Endothelial cell of umbilical vein (primary cell): ENCODE measurements at regions not wholly inside any gene's neighbourhood (a gene's known extent, or its start where the extent isn't known, plus 50 kb on each side); places are given as distances from the start of the nearest gene placed in this dataset.

Source experiments
- CTCF ChIP-seq, 2 donors: IDR thresholded peaks; 1 replicate in 1 of 2; 2 replicates in 1 of 2; pipeline ENCODE4 v1.5.1; 2011; ENCODE audit warnings: low read length in 2 of 2, mild to moderate bottlenecking in 2 of 2, moderate library complexity in 2 of 2, control low read depth in 1 of 2, inconsistent platforms in 1 of 2, low read depth in 1 of 2; ENCODE audit not compliant: insufficient read depth in 1 of 2; ENCODE audit errors: extremely low read depth in 1 of 2
- EZH2 ChIP-seq: IDR thresholded peaks from 2 replicates; pipeline ENCODE4 v1.6.1; 2012; ENCODE audit warnings: borderline replicate concordance, low read depth, mild to moderate bottlenecking, moderate library complexity, low read length, inconsistent platforms; ENCODE audit not compliant: severe bottlenecking
- FOS ChIP-seq: IDR thresholded peaks from 2 replicates; pipeline ENCODE4 v1.6.1; 2011; ENCODE audit warnings: mild to moderate bottlenecking, low read length, moderate library complexity, borderline replicate concordance; ENCODE audit not compliant: insufficient read depth
- GATA2 ChIP-seq: IDR thresholded peaks from 2 replicates; pipeline ENCODE4 v1.7.0; 2011; ENCODE audit warnings: low read depth, mild to moderate bottlenecking, moderate library complexity, mixed read lengths, low read length; ENCODE audit not compliant: insufficient read length, insufficient read depth
- MAX ChIP-seq: IDR thresholded peaks from 2 replicates; pipeline ENCODE4 v1.6.1; 2011; ENCODE audit not compliant: insufficient read depth, insufficient read length
- MYC ChIP-seq: IDR thresholded peaks from one replicate; pipeline ENCODE4 v1.6.1; 2011; ENCODE audit warnings: mild to moderate bottlenecking, low read depth, low read length
- POLR2A ChIP-seq: IDR thresholded peaks from 2 replicates; pipeline ENCODE4 v1.6.1; 2012; ENCODE audit warnings: low read depth, mild to moderate bottlenecking, control low read depth, low read length
- POLR2AphosphoS5 ChIP-seq: IDR thresholded peaks from 2 replicates; pipeline ENCODE4 v1.6.1; 2012; ENCODE audit warnings: low read depth, mild to moderate bottlenecking, control low read depth, low read length, moderate library complexity; ENCODE audit not compliant: insufficient read depth

GRCh38 chr3:59580996-59581395 lies 531.2 kb upstream of the CFAP20DC start:
- no peak for TF ChIP-seq POLR2A
- TF ChIP-seq POLR2AphosphoS5 = no peak
- TF ChIP-seq CTCF (IDR thresholded peaks at IDR 0.05; ENCODE audit: extremely low read depth in 1 of 2, insufficient read depth in 1 of 2, low read depth in 1 of 2, low read length in 2 of 2) = no peak
- no peak for TF ChIP-seq FOS
- no peak for TF ChIP-seq EZH2
- TF ChIP-seq MAX = no peak
- no peak for TF ChIP-seq GATA2
- TF ChIP-seq MYC = no peak
